Stimulated activated CD4-positive, alpha-beta T cell treated with anti-CD3 and anti-CD28 coated beads, Interleukin-12 subunit alpha, Interleukin-12 subunit beta, amount 100 ng/mL, for 48 hours (primary cell): ENCODE measurements at regions not wholly inside any gene's neighbourhood (a gene's known extent, or its start where the extent isn't known, plus 50 kb on each side); places are given as distances from the start of the nearest gene placed in this dataset.
"Not testable (repeated sequence)": the region's sequence is repeated elsewhere in the genome, so short reads cannot be mapped to it uniquely, and the experiment has no call there.

Source experiments
- DNase-seq, 3 donors: peaks; one replicate each; pipeline ENCODE4 v3.0.0-alpha.2; 2020; ENCODE audit warnings: low read depth in 2 of 3, low spot score in 1 of 3

GRCh38 chr14:58878439-58879139, 240.8 kb downstream of the DACT1 start:
- DNase-seq, result no peak

GRCh38 chr14:58881433-58881832, 243.7 kb downstream of the DACT1 start:
- no peak for DNase-seq

- no peak for DNase-seq
Observed at GRCh38 chr14:58882577-58883018, 244.8 kb downstream of the DACT1 start.

- no peak for DNase-seq
Observed at GRCh38 chr14:58884442-58884841, 246.7 kb downstream of the DACT1 start.

GRCh38 chr14:58887931-58888330, 250.2 kb downstream of the DACT1 start:
- no peak for DNase-seq

GRCh38 chr14:58898655-58899316, 261.0 kb downstream of the DACT1 start:
- DNase-seq, result no peak

- DNase-seq, result no peak
Observed at GRCh38 chr14:58899317-58899713, 261.6 kb downstream of the DACT1 start.

- DNase-seq, result no peak
Observed at GRCh38 chr14:58901826-58902225, 264.1 kb downstream of the DACT1 start.

GRCh38 chr14:58904776-58905175, 267.0 kb downstream of the DACT1 start:
- DNase-seq, result no peak

GRCh38 chr14:58907803-58908202, 270.0 kb downstream of the DACT1 start:
- DNase-seq, result no peak

- DNase-seq, result no peak
Observed at GRCh38 chr14:58912287-58912686, 274.5 kb downstream of the DACT1 start.

- DNase-seq, result no peak
Observed at GRCh38 chr14:58912799-58913432, 275.2 kb downstream of the DACT1 start.

GRCh38 chr14:58914279-58914855, 274.1 kb upstream of the DAAM1 start:
- DNase-seq, result no peak

- no peak for DNase-seq
Observed at GRCh38 chr14:58915646-58916045, 272.8 kb upstream of the DAAM1 start.

- no peak for DNase-seq
Observed at GRCh38 chr14:58918066-58918738, 270.3 kb upstream of the DAAM1 start.

GRCh38 chr14:58919217-58919616, 269.2 kb upstream of the DAAM1 start:
- DNase-seq, result no peak

GRCh38 chr14:58920230-58920629, 268.2 kb upstream of the DAAM1 start:
- no peak for DNase-seq

GRCh38 chr14:58922201-58922940, 266.1 kb upstream of the DAAM1 start:
- DNase-seq, result not testable (repeated sequence)

GRCh38 chr14:58923751-58924405, 264.6 kb upstream of the DAAM1 start:
- DNase-seq, result no peak

GRCh38 chr14:58941629-58942028, 246.8 kb upstream of the DAAM1 start:
- no peak for DNase-seq
